GM12878 (cell line): ENCODE measurements at regions not wholly inside any gene's neighbourhood (a gene's known extent, or its start where the extent isn't known, plus 50 kb on each side); places are given as distances from the start of the nearest gene placed in this dataset.

Experiments used
- ATAC-seq: fragments of 200-7000 bp; cut with Tn5 transposase; 3 replicates; pipeline ENCODE4 v1.9.1; 2020; ENCODE audit warnings: mild to moderate bottlenecking, moderate library complexity
- BruUV-seq: library from RNA; stranded (reverse); fragments of 400-500 nt; replicated peaks from 2 replicates; lab custom pipeline; 2021; lab: Mats Ljungman, UMichigan
- CTCF ChIA-PET: fragments of 300-600 bp; sonication (Branson Sonifier 250); formaldehyde crosslinking; extraction: SDS; loops from one replicate; lab custom pipeline; 2021; ENCODE audit warnings: inconsistent platforms; lab: Yijun Ruan, JAX
- POLR2A ChIA-PET: fragments of 350-600 bp; formaldehyde crosslinking; extraction: SDS; loops from one replicate; lab custom pipeline; 2021; ENCODE audit warnings: inconsistent platforms; lab: Charles Lee
- RAD21 ChIA-PET: fragments of 300-600 bp; sonication (Branson Sonifier 250); formaldehyde crosslinking; loops from one replicate; lab custom pipeline; 2023; ENCODE audit warnings: antibody characterized with exemption; ENCODE audit not compliant: unreplicated experiment; lab: Charles Lee
- SMC1A ChIA-PET: fragments of 300-600 bp; sonication (Branson Sonifier 250); formaldehyde crosslinking; loops from one replicate; lab custom pipeline; 2023; ENCODE audit not compliant: unreplicated experiment, uncharacterized antibody; lab: Charles Lee
- DNase-seq: peaks from one replicate; pipeline ENCODE4 v3.0.0-alpha.2; 2011; ENCODE audit warnings: low read depth, low spot score
- FAIRE-seq: peaks from 3 replicates; lab custom pipeline; 2011; peaks lifted over from hg19 to GRCh38; lab: Jason Lieb, UNC
- H2AFZ ChIP-seq: 2 replicates; pipeline ENCODE4 v1.6.0; 2011; ENCODE audit warnings: low read depth, low read length, control low read depth; ENCODE audit not compliant: control insufficient read depth
- H3K27ac ChIP-seq: 2 replicates; pipeline ENCODE4 v1.5.1; 2011; ENCODE audit warnings: control low read depth; ENCODE audit not compliant: control insufficient read depth, insufficient read depth
- H3K27me3 ChIP-seq, 2 experiments: replicated peaks in 1 of 2; 2 replicates each; pipeline versions ENCODE4 v1.6.0 to v1.6.1; 2011; ENCODE audit warnings: low read length in 1 of 2; ENCODE audit not compliant: control insufficient read depth in 2 of 2, insufficient read depth in 2 of 2
- H3K36me3 ChIP-seq, 2 experiments: 2 replicates each; pipeline ENCODE4 v1.5.1; 2011; ENCODE audit warnings: low read length in 1 of 2; ENCODE audit not compliant: control insufficient read depth in 2 of 2, insufficient read depth in 2 of 2
- H3K4me1 ChIP-seq: 2 replicates; pipeline ENCODE4 v1.6.1; 2011; ENCODE audit warnings: mild to moderate bottlenecking, low read length, moderate library complexity, mixed read lengths; ENCODE audit not compliant: control insufficient read depth, insufficient read depth
- H3K4me2 ChIP-seq: 2 replicates; pipeline ENCODE4 v1.6.0; 2011; ENCODE audit warnings: control low read depth; ENCODE audit not compliant: control insufficient read depth, insufficient read depth
- H3K4me3 ChIP-seq: fragments of 200-600 bp; sonication (generic); 2 replicates; pipeline ENCODE4 v1.5.1; 2016
- H3K79me2 ChIP-seq: 2 replicates; pipeline ENCODE4 v1.6.0; 2011; ENCODE audit warnings: low read length; ENCODE audit not compliant: control insufficient read depth, insufficient read depth
- H3K9ac ChIP-seq: 2 replicates; pipeline ENCODE4 v1.8.0; 2011; ENCODE audit warnings: low read length, control low read depth, mixed read lengths; ENCODE audit not compliant: control insufficient read depth, insufficient read depth
- H3K9me3 ChIP-seq: replicated peaks from 3 replicates; pipeline ENCODE4 v1.5.1; 2011; ENCODE audit warnings: mild to moderate bottlenecking, low read length; ENCODE audit not compliant: control insufficient read depth, insufficient read depth
- H4K20me1 ChIP-seq: 2 replicates; pipeline ENCODE4 v1.6.0; 2011; ENCODE audit not compliant: control insufficient read depth, insufficient read depth
- ESRRA ChIP-seq: IDR thresholded peaks from 2 replicates; pipeline ENCODE4 v1.6.1; 2012; ENCODE audit warnings: mild to moderate bottlenecking, low read length, improper control_type of control experiment
- HCFC1 ChIP-seq: fragments of 150-350 bp; IDR thresholded peaks from 2 replicates; pipeline ENCODE4 v1.6.1; 2014; ENCODE audit warnings: low read length
- HDAC2 ChIP-seq: fragments of 200-600 bp; sonication (generic); IDR thresholded peaks from 2 replicates; pipeline ENCODE4 v1.6.1; 2017
- MTA2 ChIP-seq: fragments of 450-650 bp; IDR thresholded peaks from 2 replicates; pipeline ENCODE4 v1.6.1; 2016; ENCODE audit warnings: low read depth, mild to moderate bottlenecking, moderate library complexity
- PAX5 ChIP-seq: IDR thresholded peaks from 2 replicates; pipeline ENCODE4 v1.6.1; 2011; ENCODE audit warnings: low read depth, low read length, borderline replicate concordance
- RELA ChIP-seq: fragments of 450-650 bp; IDR thresholded peaks from 2 replicates; pipeline ENCODE4 v1.8.0; 2014; ENCODE audit warnings: borderline replicate concordance; ENCODE audit not compliant: partially characterized antibody
- SREBF1 ChIP-seq: IDR thresholded peaks from 2 replicates; pipeline ENCODE4 v1.6.1; 2012; ENCODE audit warnings: mild to moderate bottlenecking, low read length
- SRF ChIP-seq, 2 experiments: IDR thresholded peaks; 2 replicates each; pipeline ENCODE4 v1.6.1; 2011; ENCODE audit warnings: low read depth in 2 of 2, low read length in 2 of 2, mild to moderate bottlenecking in 1 of 2, moderate library complexity in 1 of 2
- YY1 ChIP-seq: IDR thresholded peaks from 2 replicates; pipeline ENCODE4 v1.6.1; 2011; ENCODE audit warnings: low read depth, mild to moderate bottlenecking, low read length
- ZZZ3 ChIP-seq: IDR thresholded peaks from 2 replicates; pipeline ENCODE4 v1.6.1; 2011; ENCODE audit warnings: low read depth; ENCODE audit not compliant: control insufficient read depth, insufficient read length
- in situ Hi-C: fragments of 300-500 bp; cut with MboI; formaldehyde crosslinking; loops from 9 replicates; pipeline ENCODE4 v1.14.3; 2018; ENCODE audit warnings: mixed read lengths
- intact Hi-C: fragments of 100-400 bp; cut with micrococcal nuclease; formaldehyde crosslinking; loops from one replicate; pipeline ENCODE4 v1.14.2; 2022; ENCODE audit not compliant: unreplicated experiment
- TF ChIP-seq, protein P1 (sequence below): fragments of 450-650 bp; IDR thresholded peaks from 2 replicates; pipeline ENCODE4 v1.6.1; 2018; ENCODE audit warnings: mild to moderate bottlenecking, low read depth, moderate library complexity; ENCODE audit not compliant: partially characterized antibody
- TF ChIP-seq, protein P2 (sequence below): fragments of 450-650 bp; formaldehyde crosslinking; IDR thresholded peaks from 2 replicates; pipeline ENCODE4 v1.5.0; 2022; ENCODE audit warnings: mild to moderate bottlenecking, missing genetic modification characterization

DNA sequence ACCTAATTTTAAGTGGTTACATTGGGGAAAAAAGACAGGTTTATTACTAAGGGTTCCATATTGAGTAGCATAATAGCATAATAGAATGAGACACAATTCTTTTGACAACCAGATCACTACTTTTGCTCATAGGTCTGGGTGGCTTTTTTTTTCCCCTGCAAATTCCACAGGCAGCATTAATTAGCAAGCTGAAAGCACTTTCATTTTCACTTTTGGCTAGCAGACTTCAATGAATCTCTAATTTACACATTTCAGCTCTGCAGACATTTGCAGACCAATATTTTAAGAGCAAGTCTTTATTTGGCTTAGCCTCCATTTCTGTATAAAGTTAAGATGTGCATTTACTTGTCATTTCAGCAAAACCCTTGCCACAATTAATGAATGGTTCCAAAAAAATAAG, 185.5 kb downstream of the NOL4 start (continued):
- no peak for TF ChIP-seq HCFC1
- TF ChIP-seq ZZZ3 = no peak
- peak; percentile 59; the same call in 1 of the 2 replicates for TF ChIP-seq MTA2
- no peak for TF ChIP-seq HDAC2

DNA sequence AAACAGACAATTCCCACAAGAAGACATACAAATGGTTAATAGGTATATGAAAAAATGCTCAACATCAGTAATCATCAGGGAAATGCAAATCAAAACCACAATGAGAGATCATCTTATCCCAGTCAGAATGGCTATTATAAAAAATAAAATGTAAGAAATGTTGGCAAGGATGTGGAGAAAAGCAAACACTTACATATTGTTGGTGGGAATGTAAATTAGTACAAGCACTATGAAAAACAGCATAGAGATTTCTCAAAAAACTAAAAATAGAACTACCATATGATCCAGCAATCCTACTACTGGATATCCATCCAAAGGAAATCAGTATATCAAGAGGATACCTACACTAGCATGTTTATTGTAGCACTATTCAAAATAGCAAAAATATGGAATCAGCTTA, 186.6 kb downstream of the NOL4 start:
- no peak overlapping the region for H3K9ac ChIP-seq
- H4K20me1 ChIP-seq = no peaks in the 10 kb centered on the region
- no peak overlapping the region for H3K27ac ChIP-seq
- no peak overlapping the region for H3K4me3 ChIP-seq
- ChIA-PET RAD21 (no interaction called here), CTCF (interaction anchor here (1.0 to 1.5 kb wide), 4 partner anchors 83 to 199 kb away, joined by 3 to 5 read pairs (median 4); no protein-coding TSS in a partner anchor), POLR2A (interaction anchor here (0.5 kb wide), 1 partner anchor 282 kb away, joined by 3 read pairs; no protein-coding TSS in a partner anchor), SMC1A (interaction anchor here (0.9 to 1.8 kb wide), 3 partner anchors 11 to 321 kb away, joined by 3 to 4 read pairs (median 4); no protein-coding TSS in a partner anchor)
- BruUV-seq = no TSS peak
- 0 out of 2 replicates have a peak, but pooled peaks cover 2% of the 10 kb centered on the region for H3K4me1 ChIP-seq
- no peak overlapping the region for H3K4me2 ChIP-seq
- FAIRE-seq (no peak), DNase-seq (no peak), ATAC-seq (no peak)
- H3K27me3 ChIP-seq = no peaks in the 10 kb centered on the region
- in situ Hi-C loops = no loop called here
- H2AFZ ChIP-seq = no peak overlapping the region
- TF ChIP-seq, protein P1, sequence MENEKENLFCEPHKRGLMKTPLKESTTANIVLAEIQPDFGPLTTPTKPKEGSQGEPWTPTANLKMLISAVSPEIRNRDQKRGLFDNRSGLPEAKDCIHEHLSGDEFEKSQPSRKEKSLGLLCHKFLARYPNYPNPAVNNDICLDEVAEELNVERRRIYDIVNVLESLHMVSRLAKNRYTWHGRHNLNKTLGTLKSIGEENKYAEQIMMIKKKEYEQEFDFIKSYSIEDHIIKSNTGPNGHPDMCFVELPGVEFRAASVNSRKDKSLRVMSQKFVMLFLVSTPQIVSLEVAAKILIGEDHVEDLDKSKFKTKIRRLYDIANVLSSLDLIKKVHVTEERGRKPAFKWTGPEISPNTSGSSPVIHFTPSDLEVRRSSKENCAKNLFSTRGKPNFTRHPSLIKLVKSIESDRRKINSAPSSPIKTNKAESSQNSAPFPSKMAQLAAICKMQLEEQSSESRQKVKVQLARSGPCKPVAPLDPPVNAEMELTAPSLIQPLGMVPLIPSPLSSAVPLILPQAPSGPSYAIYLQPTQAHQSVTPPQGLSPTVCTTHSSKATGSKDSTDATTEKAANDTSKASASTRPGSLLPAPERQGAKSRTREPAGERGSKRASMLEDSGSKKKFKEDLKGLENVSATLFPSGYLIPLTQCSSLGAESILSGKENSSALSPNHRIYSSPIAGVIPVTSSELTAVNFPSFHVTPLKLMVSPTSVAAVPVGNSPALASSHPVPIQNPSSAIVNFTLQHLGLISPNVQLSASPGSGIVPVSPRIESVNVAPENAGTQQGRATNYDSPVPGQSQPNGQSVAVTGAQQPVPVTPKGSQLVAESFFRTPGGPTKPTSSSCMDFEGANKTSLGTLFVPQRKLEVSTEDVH = no peak
- TF ChIP-seq PAX5 = no peak
- TF ChIP-seq SREBF1 = no peak
- TF ChIP-seq MTA2 = no peak
- no peak for TF ChIP-seq ESRRA
- no peak for TF ChIP-seq HCFC1
- TF ChIP-seq YY1 = no peak
- TF ChIP-seq, protein P2, sequence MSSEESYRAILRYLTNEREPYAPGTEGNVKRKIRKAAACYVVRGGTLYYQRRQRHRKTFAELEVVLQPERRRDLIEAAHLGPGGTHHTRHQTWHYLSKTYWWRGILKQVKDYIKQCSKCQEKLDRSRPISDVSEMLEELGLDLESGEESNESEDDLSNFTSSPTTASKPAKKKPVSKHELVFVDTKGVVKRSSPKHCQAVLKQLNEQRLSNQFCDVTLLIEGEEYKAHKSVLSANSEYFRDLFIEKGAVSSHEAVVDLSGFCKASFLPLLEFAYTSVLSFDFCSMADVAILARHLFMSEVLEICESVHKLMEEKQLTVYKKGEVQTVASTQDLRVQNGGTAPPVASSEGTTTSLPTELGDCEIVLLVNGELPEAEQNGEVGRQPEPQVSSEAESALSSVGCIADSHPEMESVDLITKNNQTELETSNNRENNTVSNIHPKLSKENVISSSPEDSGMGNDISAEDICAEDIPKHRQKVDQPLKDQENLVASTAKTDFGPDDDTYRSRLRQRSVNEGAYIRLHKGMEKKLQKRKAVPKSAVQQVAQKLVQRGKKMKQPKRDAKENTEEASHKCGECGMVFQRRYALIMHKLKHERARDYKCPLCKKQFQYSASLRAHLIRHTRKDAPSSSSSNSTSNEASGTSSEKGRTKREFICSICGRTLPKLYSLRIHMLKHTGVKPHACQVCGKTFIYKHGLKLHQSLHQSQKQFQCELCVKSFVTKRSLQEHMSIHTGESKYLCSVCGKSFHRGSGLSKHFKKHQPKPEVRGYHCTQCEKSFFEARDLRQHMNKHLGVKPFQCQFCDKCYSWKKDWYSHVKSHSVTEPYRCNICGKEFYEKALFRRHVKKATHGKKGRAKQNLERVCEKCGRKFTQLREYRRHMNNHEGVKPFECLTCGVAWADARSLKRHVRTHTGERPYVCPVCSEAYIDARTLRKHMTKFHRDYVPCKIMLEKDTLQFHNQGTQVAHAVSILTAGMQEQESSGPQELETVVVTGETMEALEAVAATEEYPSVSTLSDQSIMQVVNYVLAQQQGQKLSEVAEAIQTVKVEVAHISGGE = no peak
- TF ChIP-seq RELA = no peak
- no peak for TF ChIP-seq SRF (IDR thresholded peaks at IDR 0.05; ENCODE audit: low read depth in 2 of 2, low read length in 2 of 2)
- H3K36me3 ChIP-seq = no peaks in the 10 kb centered on the region
- intact Hi-C loops = loop anchor here (5.0 kb wide), 2 partner anchors 196 to 284 kb away; no protein-coding TSS in a partner anchor
- no peaks in the 10 kb centered on the region for H3K79me2 ChIP-seq
- no peaks in the 10 kb centered on the region for H3K9me3 ChIP-seq
